Mucosa of rectum (tissue), 2 donors: ENCODE measurements at regions not wholly inside any gene's neighbourhood (a gene's known extent, or its start where the extent isn't known, plus 50 kb on each side); places are given as distances from the start of the nearest gene placed in this dataset.
A peak's percentile ranks its signal among the peaks of the same experiment; 100 is the strongest.

Experiments used
- H3K27ac ChIP-seq, 2 donors: one replicate each; pipeline ENCODE4 v1.7.0; 2013; ENCODE audit warnings: inconsistent platforms in 2 of 2, low read depth in 2 of 2, low read length in 2 of 2
- H3K27me3 ChIP-seq, 2 donors: one replicate each; pipeline ENCODE4 v1.7.0; 2013; ENCODE audit warnings: low read length in 2 of 2; ENCODE audit not compliant: control insufficient read depth in 2 of 2, insufficient read depth in 2 of 2
- H3K36me3 ChIP-seq, 2 donors: one replicate each; pipeline ENCODE4 v1.7.0; 2013; ENCODE audit warnings: low read length in 2 of 2; ENCODE audit not compliant: control insufficient read depth in 2 of 2, insufficient read depth in 2 of 2
- H3K4me1 ChIP-seq, 2 donors: one replicate each; pipeline ENCODE4 v1.7.0; 2013; ENCODE audit warnings: low read length in 2 of 2, mild to moderate bottlenecking in 1 of 2; ENCODE audit not compliant: control insufficient read depth in 2 of 2, insufficient read depth in 2 of 2
- H3K4me3 ChIP-seq, 2 donors: one replicate each; pipeline ENCODE4 v1.7.0; 2013; ENCODE audit warnings: low read length in 2 of 2
- H3K9ac ChIP-seq, 2 donors: one replicate each; pipeline ENCODE4 v1.7.0; 2013; ENCODE audit warnings: low read length in 2 of 2, low read depth in 1 of 2, mild to moderate bottlenecking in 1 of 2
- H3K9me3 ChIP-seq, 2 donors: one replicate each; pipeline ENCODE4 v1.7.0; 2013; ENCODE audit warnings: low read length in 2 of 2; ENCODE audit not compliant: control insufficient read depth in 2 of 2
- donor health status: healthy.
- donor health status: Normal muscosa, but diverticular disease.

DNA sequence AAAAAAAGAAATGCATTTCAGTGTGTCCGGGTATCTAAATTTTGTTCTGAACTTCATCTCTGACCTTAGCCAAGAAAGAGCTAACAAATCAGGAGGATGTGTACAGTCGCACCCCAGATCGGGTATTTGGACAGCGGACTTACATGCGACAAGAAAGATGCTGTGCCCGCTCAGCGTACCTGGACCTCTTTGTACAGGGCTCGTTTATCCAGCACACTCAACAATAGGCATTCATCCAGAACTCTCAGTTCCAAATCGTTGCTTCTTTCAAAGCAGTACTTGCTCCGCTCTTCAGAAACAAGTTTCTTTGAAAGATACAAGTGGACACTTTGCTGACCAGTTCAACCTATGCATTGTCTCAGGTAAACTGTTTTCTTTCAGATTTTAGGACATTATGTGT, 191.7 kb downstream of the LY86 start:
- H3K9ac ChIP-seq: no peak overlapping the region
- H3K27ac ChIP-seq: no peak overlapping the region
- H3K36me3 ChIP-seq: no peaks in the 10 kb centered on the region
- H3K27me3 ChIP-seq: no peaks in the 10 kb centered on the region
- no peaks in the 10 kb centered on the region for H3K4me1 ChIP-seq
- H3K9me3 ChIP-seq: no peaks in the 10 kb centered on the region
- no peak overlapping the region for H3K4me3 ChIP-seq

DNA sequence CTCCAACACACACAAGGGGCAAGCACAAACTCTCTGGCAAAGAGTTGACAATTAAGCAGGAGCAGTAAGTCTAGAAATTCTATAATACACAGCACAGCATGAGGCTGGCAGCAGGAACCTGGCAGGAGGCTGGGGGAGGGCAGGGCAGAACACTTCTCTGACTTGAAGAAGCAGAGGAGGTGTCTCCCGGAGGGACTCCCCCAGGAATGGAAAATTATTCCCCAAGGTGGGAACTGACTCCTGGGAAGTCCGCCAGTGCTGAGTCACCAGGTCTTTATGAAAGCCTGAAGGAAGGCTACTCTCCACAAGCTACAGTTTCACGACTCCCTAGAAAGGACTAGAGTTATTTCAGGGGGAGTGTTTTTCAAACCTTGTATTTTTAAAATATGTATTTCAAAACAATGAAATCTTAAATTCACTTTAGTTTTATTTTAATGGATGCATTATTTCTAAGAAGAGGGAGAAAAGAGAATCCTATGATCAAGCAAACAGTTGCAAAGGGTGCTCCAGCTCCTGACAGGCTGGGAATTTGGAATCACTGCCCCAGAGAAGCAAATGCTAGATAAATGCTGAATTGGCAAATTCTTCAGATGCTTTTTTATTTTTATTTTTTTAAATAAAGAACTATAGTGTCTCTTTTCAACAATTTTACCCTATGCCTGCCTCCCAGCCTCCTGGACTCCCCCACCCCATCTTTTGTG, 192.8 kb downstream of the LY86 start:
- Histone ChIP-seq H3K4me1 (no peaks in the 10 kb centered on the region), H3K9ac (no peak overlapping the region), H3K27ac (no peak overlapping the region), H3K4me3 (no peak overlapping the region), H3K9me3 (no peaks in the 10 kb centered on the region), H3K27me3 (no peaks in the 10 kb centered on the region), H3K36me3 (no peaks in the 10 kb centered on the region)

DNA sequence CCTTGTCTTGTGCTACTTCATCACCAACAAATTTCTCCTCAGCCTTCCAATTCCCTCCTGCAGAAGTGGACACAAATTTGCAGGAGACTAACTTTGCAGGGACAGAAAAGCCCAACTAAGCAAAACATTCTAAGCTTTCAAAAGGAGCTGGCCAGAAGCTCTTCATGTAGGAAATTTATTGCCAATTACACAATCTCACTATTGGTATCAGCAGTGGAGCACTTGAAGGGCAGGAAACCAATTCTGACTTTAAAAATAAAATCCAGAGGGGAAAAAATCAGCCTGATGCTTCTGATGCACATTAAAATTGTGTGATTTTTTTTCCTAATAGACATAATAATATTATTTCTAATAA, 193.3 kb downstream of the LY86 start:
- Histone ChIP-seq H3K4me3 (no peak overlapping the region), H3K36me3 (no peaks in the 10 kb centered on the region), H3K4me1 (no peaks in the 10 kb centered on the region), H3K27me3 (no peaks in the 10 kb centered on the region), H3K9me3 (no peaks in the 10 kb centered on the region), H3K27ac (no peak overlapping the region), H3K9ac (no peak overlapping the region)

DNA sequence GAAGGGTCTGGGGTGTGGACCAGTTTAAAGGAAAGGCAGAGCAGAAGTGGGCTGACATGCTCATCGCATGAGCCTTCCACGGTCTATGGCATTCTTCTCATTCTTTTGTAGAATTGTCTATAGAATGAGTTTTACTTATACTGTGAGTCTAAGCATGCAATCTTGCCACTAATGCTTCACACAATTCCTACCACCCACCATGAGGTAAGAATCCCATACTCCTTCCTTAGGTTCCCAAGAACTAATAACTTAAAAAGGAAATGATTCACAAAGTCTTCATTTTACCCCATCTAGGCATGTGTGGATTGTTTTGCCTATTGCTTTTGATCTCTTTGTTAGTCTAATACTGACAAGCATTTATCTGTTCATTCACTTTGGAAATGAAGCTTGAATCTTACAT, 195.2 kb downstream of the LY86 start:
- no peaks in the 10 kb centered on the region for H3K4me1 ChIP-seq
- H3K4me3 ChIP-seq: no peak overlapping the region
- H3K9ac ChIP-seq: no peak overlapping the region
- H3K36me3 ChIP-seq: no peaks in the 10 kb centered on the region
- no peaks in the 10 kb centered on the region for H3K27me3 ChIP-seq
- no peaks in the 10 kb centered on the region for H3K9me3 ChIP-seq
- H3K27ac ChIP-seq: no peak overlapping the region

DNA sequence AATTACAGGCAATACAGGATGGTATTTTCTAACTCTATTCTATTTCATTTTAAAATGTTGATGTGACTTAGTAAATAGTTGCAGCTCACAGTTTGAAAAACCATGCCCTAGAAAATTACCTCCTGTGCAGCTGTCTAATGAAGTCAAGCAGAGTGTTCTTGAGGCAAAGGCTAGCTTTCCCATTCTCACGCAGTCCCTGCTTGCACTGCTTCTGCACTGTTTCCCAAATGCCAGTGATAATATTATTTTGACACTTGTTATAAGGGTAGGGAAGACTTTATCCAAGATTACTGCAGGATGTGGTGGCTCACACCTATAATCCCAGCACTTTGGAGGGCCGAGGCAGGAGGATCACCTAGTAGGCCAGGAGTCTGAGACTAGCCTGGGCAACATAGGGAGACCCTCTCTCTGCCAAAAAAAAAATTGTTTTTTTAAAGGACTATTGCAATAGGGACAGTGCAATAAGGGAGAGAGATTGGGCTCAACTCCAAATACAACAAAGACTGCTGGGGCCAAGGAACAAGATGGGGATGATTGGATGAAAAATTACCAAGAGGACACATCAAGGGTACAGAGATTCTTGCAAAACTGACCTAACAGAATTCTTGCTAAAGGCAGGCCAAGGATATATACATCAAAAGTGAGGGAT, 196.1 kb downstream of the LY86 start:
- Histone ChIP-seq H3K27ac (no peak overlapping the region), H3K4me3 (no peak overlapping the region), H3K36me3 (no peaks in the 10 kb centered on the region), H3K9ac (no peak overlapping the region), H3K9me3 (no peaks in the 10 kb centered on the region), H3K27me3 (no peaks in the 10 kb centered on the region), H3K4me1 (no peaks in the 10 kb centered on the region)

DNA sequence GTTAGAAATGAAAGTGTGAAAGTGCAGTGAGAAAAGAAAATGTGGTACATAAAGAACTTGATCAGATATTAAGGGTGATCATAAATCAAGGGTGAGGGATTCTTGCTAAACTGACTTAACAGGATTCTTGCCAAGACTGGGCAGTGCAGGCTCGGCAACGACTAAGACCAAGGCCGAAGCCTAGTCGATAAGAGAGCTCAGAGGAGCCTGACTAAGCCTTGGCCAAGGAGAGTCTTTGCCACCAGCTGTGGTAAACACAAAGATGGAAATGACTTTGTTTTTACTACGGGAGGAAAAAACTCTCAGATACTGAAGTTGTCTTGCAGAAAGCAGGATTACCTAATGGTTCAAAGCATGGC, 196.6 kb downstream of the LY86 start:
- Histone ChIP-seq H3K4me1 (no peaks in the 10 kb centered on the region), H3K9me3 (no peaks in the 10 kb centered on the region), H3K4me3 (no peak overlapping the region), H3K36me3 (no peaks in the 10 kb centered on the region), H3K27ac (no peak overlapping the region), H3K27me3 (no peaks in the 10 kb centered on the region), H3K9ac (no peak overlapping the region)

DNA sequence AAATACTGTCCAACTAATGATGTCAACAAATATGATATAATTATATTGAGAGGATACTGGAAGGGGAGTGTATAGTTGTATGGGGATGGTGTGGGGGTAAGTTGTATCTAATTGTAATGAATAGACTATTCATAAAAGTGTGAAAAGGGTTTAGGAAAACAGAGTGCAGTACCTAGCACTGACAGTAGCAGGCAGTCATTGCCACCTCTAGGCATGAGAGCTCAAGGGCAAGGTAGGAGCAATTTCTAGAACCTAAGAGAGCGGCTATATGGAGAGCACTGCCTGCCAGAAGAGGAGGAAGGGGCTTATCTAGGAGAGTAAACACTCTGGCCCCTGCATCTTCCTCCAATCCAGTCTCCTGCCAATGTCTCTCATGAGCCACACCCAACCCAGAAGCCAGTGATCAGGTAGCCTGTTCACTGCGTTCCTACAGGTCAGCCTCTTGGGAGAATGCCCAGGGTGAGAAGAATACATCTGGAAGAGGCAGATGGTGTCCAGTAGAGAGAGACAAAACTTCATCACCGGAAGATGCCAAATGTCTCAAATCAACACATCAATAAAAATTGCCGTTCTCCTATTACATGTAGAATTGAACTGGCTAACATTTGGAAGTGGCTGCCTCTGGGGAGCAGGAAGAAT, 200.0 kb downstream of the LY86 start:
- H3K4me1 ChIP-seq: no peaks in the 10 kb centered on the region
- H3K36me3 ChIP-seq: no peaks in the 10 kb centered on the region
- no peak overlapping the region for H3K27ac ChIP-seq
- H3K27me3 ChIP-seq: no peaks in the 10 kb centered on the region
- no peaks in the 10 kb centered on the region for H3K9me3 ChIP-seq
- H3K9ac ChIP-seq: no peak overlapping the region
- no peak overlapping the region for H3K4me3 ChIP-seq

DNA sequence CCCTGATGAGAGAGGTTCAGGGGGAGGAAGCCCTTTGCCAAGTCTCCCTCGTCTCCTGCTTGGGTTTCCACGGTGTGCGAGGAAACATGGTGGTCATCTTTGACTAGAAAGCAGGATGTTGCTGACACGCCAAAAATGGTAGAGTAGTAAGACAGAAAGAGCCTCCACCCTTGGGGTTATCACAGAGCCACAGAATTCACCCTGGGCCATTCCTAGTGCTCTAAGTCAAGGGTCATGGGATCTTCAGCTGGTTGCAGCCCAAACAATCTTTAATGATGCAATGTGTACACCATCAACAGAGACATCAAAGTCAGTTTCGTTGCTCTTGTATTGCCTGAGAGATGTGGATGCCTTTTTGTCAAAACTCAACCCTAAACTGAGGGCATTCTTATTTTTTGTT, 201.9 kb downstream of the LY86 start:
- Histone ChIP-seq H3K27me3 (no peaks in the 10 kb centered on the region), H3K4me3 (no peak overlapping the region), H3K27ac (no peak overlapping the region), H3K9me3 (no peaks in the 10 kb centered on the region), H3K4me1 (no peaks in the 10 kb centered on the region), H3K36me3 (no peaks in the 10 kb centered on the region), H3K9ac (no peak overlapping the region)

DNA sequence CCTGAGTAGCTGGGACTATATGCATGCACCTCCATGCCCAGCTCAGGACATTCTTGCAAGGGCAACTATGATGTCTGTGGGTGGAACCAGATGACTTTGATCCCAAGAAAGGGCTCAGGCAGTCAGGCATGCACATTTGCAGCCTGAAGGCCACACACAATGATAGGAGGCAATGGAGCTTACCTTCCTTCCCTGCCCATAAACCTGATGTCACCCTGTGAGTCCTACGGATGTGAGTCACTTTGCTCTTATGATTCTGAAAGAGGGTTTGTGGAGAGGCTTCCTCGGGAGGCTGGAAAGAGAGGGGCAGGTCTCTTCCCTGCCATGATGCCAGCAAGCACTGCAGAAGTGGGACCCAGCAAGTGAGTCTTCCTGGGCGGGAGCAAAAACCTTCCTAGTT, 202.4 kb downstream of the LY86 start:
- Histone ChIP-seq H3K27ac (peak overlapping the region in 1 of 2 donors; percentile 27), H3K36me3 (no peaks in the 10 kb centered on the region), H3K9me3 (no peaks in the 10 kb centered on the region), H3K27me3 (no peaks in the 10 kb centered on the region), H3K4me3 (no peak overlapping the region), H3K4me1 (no peaks in the 10 kb centered on the region), H3K9ac (no peak overlapping the region)

DNA sequence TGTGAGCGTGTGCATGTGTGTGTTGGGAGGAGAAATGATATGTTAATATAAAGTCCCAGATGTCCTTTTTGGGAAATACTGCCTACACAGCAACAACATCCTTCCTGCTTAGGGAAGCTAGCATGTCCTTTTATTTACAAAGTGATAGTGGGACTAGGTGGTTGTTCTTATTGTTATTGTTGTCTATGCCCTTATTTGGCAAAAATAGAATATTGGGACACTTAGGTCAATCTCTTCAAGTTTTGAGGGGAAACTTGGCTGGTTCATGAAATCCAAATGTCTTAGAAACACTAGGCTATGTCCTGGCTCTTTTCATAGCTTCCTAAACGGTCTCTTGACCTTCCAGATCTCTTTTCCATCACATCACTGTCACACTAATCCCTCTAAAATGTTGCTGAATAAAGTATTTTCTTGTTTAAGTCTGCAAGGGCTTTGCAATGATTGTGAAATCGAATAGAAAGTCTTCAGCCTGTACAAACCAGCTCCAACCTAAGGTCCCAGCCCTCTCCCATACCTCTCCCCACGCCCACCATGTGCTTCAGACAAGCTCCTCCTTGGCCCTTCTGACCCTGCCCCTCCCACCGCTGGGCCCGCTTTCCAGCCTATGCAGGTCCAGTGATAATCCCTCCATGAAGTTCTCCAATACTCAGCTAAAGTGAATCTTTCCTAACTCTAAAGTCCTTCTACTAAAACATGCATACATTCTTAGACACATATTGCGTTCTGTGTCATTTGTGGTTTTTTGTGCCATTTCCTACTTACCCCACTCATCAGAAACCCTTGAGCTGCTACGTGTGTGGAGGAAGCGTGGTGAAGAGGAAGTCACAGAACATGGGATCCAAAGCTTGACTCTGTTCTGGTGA, 205.1 kb downstream of the LY86 start:
- H3K4me1 ChIP-seq: peaks cover 0 to 2% of the 10 kb centered on the region in 2 donors
- H3K9ac ChIP-seq: no peak overlapping the region
- no peaks in the 10 kb centered on the region for H3K27me3 ChIP-seq
- no peaks in the 10 kb centered on the region for H3K36me3 ChIP-seq
- no peaks in the 10 kb centered on the region for H3K9me3 ChIP-seq
- no peak overlapping the region for H3K27ac ChIP-seq
- no peak overlapping the region for H3K4me3 ChIP-seq
